DND-41 (cell line): ENCODE measurements at regions not wholly inside any gene's neighbourhood (a gene's known extent, or its start where the extent isn't known, plus 50 kb on each side); places are given as distances from the start of the nearest gene placed in this dataset.

ENCODE experiments used
- ATAC-seq: fragments of 200-7000 bp; cut with Tn5 transposase; 3 replicates; pipeline ENCODE4 v1.9.1; 2021; ENCODE audit warnings: low read depth; ENCODE audit not compliant: insufficient read depth
- DNase-seq: peaks from one replicate; pipeline ENCODE4 v3.0.0-alpha.2; 2020
- H2AFZ ChIP-seq: 2 replicates; pipeline ENCODE4 v1.6.0; 2012; ENCODE audit warnings: low read depth, low read length
- H3K27ac ChIP-seq: 2 replicates; pipeline ENCODE4 v1.5.1; 2012; ENCODE audit warnings: low read length, inconsistent platforms
- H3K27me3 ChIP-seq: fragments of 200-600 bp; sonication (generic); 2 replicates; pipeline ENCODE4 v1.6.0; 2012; ENCODE audit warnings: low read length, mild to moderate bottlenecking, inconsistent platforms; ENCODE audit not compliant: insufficient read depth, poor library complexity
- H3K36me3 ChIP-seq: 2 replicates; pipeline ENCODE4 v1.5.1; 2012; ENCODE audit warnings: low read length, inconsistent platforms; ENCODE audit not compliant: insufficient read depth
- H3K4me1 ChIP-seq: 2 replicates; pipeline ENCODE4 v1.5.1; 2012; ENCODE audit warnings: mild to moderate bottlenecking, low read length; ENCODE audit not compliant: insufficient read depth
- H3K4me2 ChIP-seq: 2 replicates; pipeline ENCODE4 v1.6.0; 2012; ENCODE audit warnings: mild to moderate bottlenecking, moderate library complexity, low read length, inconsistent platforms; ENCODE audit not compliant: insufficient read depth
- H3K4me3 ChIP-seq, 2 experiments: fragments of 200-600 bp in 1 of 2; shearing (Covaris generic) in 1 of 2; 2 replicates each; pipeline ENCODE4 v1.5.1; 2012 to 2016; ENCODE audit warnings: inconsistent platforms in 2 of 2, low read length in 2 of 2, mild to moderate bottlenecking in 2 of 2, low read depth in 1 of 2, moderate library complexity in 1 of 2
- H3K79me2 ChIP-seq: 2 replicates; pipeline ENCODE4 v1.6.0; 2012; ENCODE audit warnings: low read length, inconsistent platforms; ENCODE audit not compliant: insufficient read depth
- H3K9ac ChIP-seq: 2 replicates; pipeline ENCODE4 v1.6.0; 2012; ENCODE audit warnings: low read depth, mild to moderate bottlenecking, inconsistent platforms, low read length, moderate library complexity
- H3K9me3 ChIP-seq: 2 replicates; pipeline ENCODE4 v1.5.1; 2012; ENCODE audit warnings: low read length, moderate library complexity, mild to moderate bottlenecking, inconsistent platforms; ENCODE audit not compliant: insufficient read depth, severe bottlenecking
- H4K20me1 ChIP-seq: 2 replicates; pipeline ENCODE4 v1.6.0; 2012; ENCODE audit warnings: low read length; ENCODE audit not compliant: insufficient read depth
- EZH2 ChIP-seq: IDR thresholded peaks from 3 replicates; pipeline ENCODE4 v1.6.1; 2012; ENCODE audit warnings: borderline replicate concordance, low read depth, mild to moderate bottlenecking, moderate library complexity, low read length, inconsistent platforms; ENCODE audit not compliant: severe bottlenecking
- TF ChIP-seq, protein P1 (sequence below): IDR thresholded peaks from 2 replicates; pipeline ENCODE4 v1.5.1; 2012; ENCODE audit warnings: borderline replicate concordance, low read length, moderate library complexity, mild to moderate bottlenecking; ENCODE audit not compliant: poor library complexity, severe bottlenecking; ENCODE audit errors: extremely low read depth

DNA sequence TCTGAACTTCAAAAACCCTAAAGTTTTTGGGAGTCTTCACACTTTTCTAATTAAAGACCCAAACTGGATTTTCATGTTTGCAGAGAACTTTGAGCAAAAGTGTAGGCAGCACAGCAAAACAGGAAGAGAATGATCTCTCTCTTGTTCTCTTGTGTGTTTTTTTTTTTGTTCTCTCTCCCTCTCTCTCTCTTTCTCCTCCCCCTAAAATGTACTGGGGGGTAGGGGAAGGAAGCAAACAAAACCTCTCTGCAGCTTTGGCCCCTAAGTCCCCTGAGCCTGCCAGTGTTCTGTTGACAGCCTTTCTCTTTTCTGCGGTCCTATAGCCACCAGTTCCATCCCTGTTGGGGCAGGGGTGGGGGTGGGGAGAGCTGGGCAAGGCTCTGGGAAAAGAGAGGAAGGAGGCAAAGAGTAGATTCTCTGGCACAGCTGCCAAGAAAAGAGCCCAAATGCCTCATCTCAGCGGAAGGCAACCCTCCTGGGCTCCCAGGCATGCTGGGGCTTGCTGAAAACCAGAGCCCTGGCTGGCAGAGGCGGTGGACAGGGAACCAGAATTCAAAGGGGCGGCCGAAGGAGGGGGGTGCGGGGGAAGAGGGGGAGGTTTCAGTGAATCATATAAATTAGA lies 295.3 kb downstream of the SOX9 start:
- DNase-seq (no peak), ATAC-seq (no peak)
- Histone ChIP-seq H3K36me3 (no peaks in the 10 kb centered on the region), H4K20me1 (no peaks in the 10 kb centered on the region), H3K79me2 (no peaks in the 10 kb centered on the region), H3K27ac (no peak overlapping the region), H3K4me3 (no peak overlapping the region), H3K9me3 (peaks cover 8% of the 10 kb centered on the region), H3K4me1 (no peaks in the 10 kb centered on the region; the same call in 1 of the 2 replicates), H2AFZ (no peak overlapping the region), H3K27me3 (no peaks in the 10 kb centered on the region), H3K4me2 (no peak overlapping the region), H3K9ac (no peak overlapping the region)
- TF ChIP-seq, protein P1, sequence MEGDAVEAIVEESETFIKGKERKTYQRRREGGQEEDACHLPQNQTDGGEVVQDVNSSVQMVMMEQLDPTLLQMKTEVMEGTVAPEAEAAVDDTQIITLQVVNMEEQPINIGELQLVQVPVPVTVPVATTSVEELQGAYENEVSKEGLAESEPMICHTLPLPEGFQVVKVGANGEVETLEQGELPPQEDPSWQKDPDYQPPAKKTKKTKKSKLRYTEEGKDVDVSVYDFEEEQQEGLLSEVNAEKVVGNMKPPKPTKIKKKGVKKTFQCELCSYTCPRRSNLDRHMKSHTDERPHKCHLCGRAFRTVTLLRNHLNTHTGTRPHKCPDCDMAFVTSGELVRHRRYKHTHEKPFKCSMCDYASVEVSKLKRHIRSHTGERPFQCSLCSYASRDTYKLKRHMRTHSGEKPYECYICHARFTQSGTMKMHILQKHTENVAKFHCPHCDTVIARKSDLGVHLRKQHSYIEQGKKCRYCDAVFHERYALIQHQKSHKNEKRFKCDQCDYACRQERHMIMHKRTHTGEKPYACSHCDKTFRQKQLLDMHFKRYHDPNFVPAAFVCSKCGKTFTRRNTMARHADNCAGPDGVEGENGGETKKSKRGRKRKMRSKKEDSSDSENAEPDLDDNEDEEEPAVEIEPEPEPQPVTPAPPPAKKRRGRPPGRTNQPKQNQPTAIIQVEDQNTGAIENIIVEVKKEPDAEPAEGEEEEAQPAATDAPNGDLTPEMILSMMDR: no peak

DNA sequence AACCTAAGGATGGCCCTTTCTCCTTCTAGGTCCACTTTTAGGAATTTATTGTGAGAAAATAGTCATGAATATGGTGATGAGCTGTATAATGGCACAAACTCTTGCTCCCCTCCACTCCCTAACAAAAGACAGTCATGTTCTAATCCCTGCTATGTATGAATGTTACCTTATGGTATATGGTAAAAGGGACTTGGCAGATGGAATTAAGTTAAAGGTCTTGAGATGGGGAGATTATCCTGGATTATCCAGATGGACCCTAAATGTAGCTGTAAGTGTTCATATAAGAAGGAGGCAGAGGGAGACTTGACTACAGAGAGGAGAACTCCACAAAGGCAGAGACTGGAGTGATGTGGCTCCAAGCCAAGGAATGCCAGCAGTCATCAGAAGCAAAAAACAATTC lies 296.1 kb downstream of the SOX9 start:
- no peaks in the 10 kb centered on the region for H3K79me2 ChIP-seq
- ATAC-seq (no peak), DNase-seq (no peak)
- H3K4me2 ChIP-seq: no peak overlapping the region
- H3K27me3 ChIP-seq: no peaks in the 10 kb centered on the region
- TF ChIP-seq, protein P1: no peak
- no peak for TF ChIP-seq EZH2
- no peak overlapping the region for H2AFZ ChIP-seq
- H3K36me3 ChIP-seq: no peaks in the 10 kb centered on the region
- H3K9me3 ChIP-seq: peaks cover 8% of the 10 kb centered on the region
- H3K4me3 ChIP-seq: no peak overlapping the region
- peaks cover 3% of the 10 kb centered on the region; the same call in 1 of the 2 replicates for H3K4me1 ChIP-seq
- no peak overlapping the region for H3K9ac ChIP-seq
- H4K20me1 ChIP-seq: no peaks in the 10 kb centered on the region
- no peak overlapping the region for H3K27ac ChIP-seq

DNA sequence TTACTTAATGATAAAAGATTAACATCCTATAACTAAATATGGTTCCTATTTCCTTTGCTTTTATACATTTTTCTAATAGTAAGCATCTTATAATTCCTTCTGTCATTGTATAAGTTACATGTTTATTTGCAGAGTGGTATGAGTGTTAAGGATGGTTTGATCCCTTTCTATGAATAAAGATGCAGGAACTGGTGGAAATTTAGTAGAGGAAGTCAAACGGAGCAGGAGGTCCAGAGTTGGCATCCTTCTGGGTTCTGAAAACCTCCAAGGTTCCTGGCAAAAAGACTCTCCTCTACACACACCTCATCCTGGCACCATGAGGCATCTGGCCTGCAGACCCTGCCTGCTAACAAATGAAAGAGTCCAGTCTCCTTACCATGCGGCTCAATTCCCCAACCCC lies 296.8 kb downstream of the SOX9 start:
- Histone ChIP-seq H3K79me2 (no peaks in the 10 kb centered on the region), H3K4me2 (no peak overlapping the region), H2AFZ (no peak overlapping the region), H3K4me3 (no peak overlapping the region), H3K27me3 (no peaks in the 10 kb centered on the region), H4K20me1 (no peaks in the 10 kb centered on the region), H3K27ac (no peak overlapping the region), H3K4me1 (peaks cover 3% of the 10 kb centered on the region; the same call in 1 of the 2 replicates), H3K36me3 (no peaks in the 10 kb centered on the region), H3K9me3 (peaks cover 8% of the 10 kb centered on the region), H3K9ac (no peak overlapping the region)
- DNase-seq (no peak), ATAC-seq (no peak)
- TF ChIP-seq EZH2: no peak
- TF ChIP-seq, protein P1: no peak
